NCI-H2107 treated with DMSO at 0.1 percent for 48 hours (cell line): ENCODE measurements at regions not wholly inside any gene's neighbourhood (a gene's known extent, or its start where the extent isn't known, plus 50 kb on each side); places are given as distances from the start of the nearest gene placed in this dataset.
"Not testable (repeated sequence)": the region's sequence is repeated elsewhere in the genome, so short reads cannot be mapped to it uniquely, and the experiment has no call there.

ENCODE experiments used
- DNase-seq: peaks from one replicate; lab custom pipeline; 2025; ENCODE audit not compliant: unreplicated experiment; lab: John Stamatoyannopoulos, UW

- DNase-seq = no peak
Observed at GRCh38 chr20:56766528-56766927, 137.4 kb downstream of the TFAP2C start.

- no peak for DNase-seq
Observed at GRCh38 chr20:56769921-56770600, 141.0 kb downstream of the TFAP2C start.

GRCh38 chr20:56773749-56774148, 144.6 kb downstream of the TFAP2C start:
- DNase-seq = no peak

- DNase-seq = no peak
Observed at GRCh38 chr20:56774873-56775272, 145.8 kb downstream of the TFAP2C start.

GRCh38 chr20:56776345-56776744, 147.2 kb downstream of the TFAP2C start:
- no peak for DNase-seq

- DNase-seq = no peak
Observed at GRCh38 chr20:56778765-56779195, 149.7 kb downstream of the TFAP2C start.

- no peak for DNase-seq
Observed at GRCh38 chr20:56779452-56780143, 150.5 kb downstream of the TFAP2C start.

- DNase-seq = no peak
Observed at GRCh38 chr20:56780266-56780665, 151.2 kb downstream of the TFAP2C start.

- no peak for DNase-seq
Observed at GRCh38 chr20:56781108-56781739, 152.1 kb downstream of the TFAP2C start.

GRCh38 chr20:56781987-56782560, 153.0 kb downstream of the TFAP2C start:
- DNase-seq = not testable (repeated sequence)

GRCh38 chr20:56782814-56783213, 153.7 kb downstream of the TFAP2C start:
- not testable (repeated sequence) for DNase-seq

GRCh38 chr20:56783826-56784225, 154.7 kb downstream of the TFAP2C start:
- DNase-seq = no peak

- no peak for DNase-seq
Observed at GRCh38 chr20:56786503-56786902, 157.4 kb downstream of the TFAP2C start.

- DNase-seq = no peak
Observed at GRCh38 chr20:56788041-56788670, 159.1 kb downstream of the TFAP2C start.

- DNase-seq = no peak
Observed at GRCh38 chr20:56788671-56789610, 159.8 kb downstream of the TFAP2C start.

GRCh38 chr20:56793916-56794315, 164.8 kb downstream of the TFAP2C start:
- no peak for DNase-seq

- no peak for DNase-seq
Observed at GRCh38 chr20:56795492-56795891, 166.4 kb downstream of the TFAP2C start.

- DNase-seq = no peak
Observed at GRCh38 chr20:56796345-56796744, 167.2 kb downstream of the TFAP2C start.

GRCh38 chr20:56797023-56797422, 167.9 kb downstream of the TFAP2C start:
- no peak for DNase-seq

GRCh38 chr20:56798634-56799033, 169.5 kb downstream of the TFAP2C start:
- no peak for DNase-seq
